A549 (cell line): ENCODE measurements at regions not wholly inside any gene's neighbourhood (a gene's known extent, or its start where the extent isn't known, plus 50 kb on each side); places are given as distances from the start of the nearest gene placed in this dataset.

Experiments used
- ATAC-seq, 2 experiments: fragments of 200-7000 bp in 1 of 2; fragments of >200 bp in 1 of 2; cut with Nextera tagmentation in 1 of 2; cut with Tn5 transposase in 1 of 2; 3 replicates each; pipeline versions ENCODE4 v1.8.0 to v1.9.1; 2018 to 2020; ENCODE audit warnings: mild to moderate bottlenecking in 1 of 2, moderate library complexity in 1 of 2
- CTCF ChIA-PET: fragments of 300-600 bp; sonication (Branson Sonifier 250); formaldehyde crosslinking; extraction: SDS; loops from one replicate; lab custom pipeline; 2021; ENCODE audit warnings: antibody characterized with exemption, inconsistent platforms; lab: Yijun Ruan, JAX
- POLR2A ChIA-PET: fragments of 350-600 bp; formaldehyde crosslinking; extraction: SDS; loops from one replicate; lab custom pipeline; 2021; ENCODE audit warnings: antibody characterized with exemption, inconsistent platforms; lab: Yijun Ruan, JAX
- DNase-seq, 2 experiments: peaks; one replicate each; pipeline versions ENCODE4 v3.0.0 to v3.0.0-alpha.2; 2011 to 2016; ENCODE audit warnings: low read depth in 1 of 2, low spot score in 1 of 2
- FAIRE-seq: peaks from 2 replicates; lab custom pipeline; 2011; peaks lifted over from hg19 to GRCh38; lab: Jason Lieb, UNC
- H3K27ac ChIP-seq, 2 experiments: fragments of >200 bp; sonication (Bioruptor Twin); formaldehyde crosslinking; 3 replicates each; pipeline ENCODE4 v1.5.1; 2016 to 2017
- H3K4me1 ChIP-seq: fragments of >200 bp; sonication (Bioruptor Twin); formaldehyde crosslinking; 3 replicates; pipeline ENCODE4 v1.6.1; 2016
- H3K4me2 ChIP-seq: fragments of >200 bp; sonication (Bioruptor Twin); formaldehyde crosslinking; 3 replicates; pipeline ENCODE4 v1.6.1; 2016
- H3K4me3 ChIP-seq: fragments of >200 bp; sonication (Bioruptor Twin); formaldehyde crosslinking; 3 replicates; pipeline ENCODE4 v1.5.1; 2016
- H3K9me3 ChIP-seq: fragments of >200 bp; sonication (Bioruptor Twin); formaldehyde crosslinking; 3 replicates; pipeline ENCODE4 v1.6.1; 2016
- CBX2 ChIP-seq: fragments of 200-600 bp; sonication (generic); IDR thresholded peaks from 2 replicates; pipeline ENCODE4 v1.6.1; 2016; ENCODE audit warnings: low read depth, mild to moderate bottlenecking, borderline replicate concordance
- CHD4 ChIP-seq: fragments of 200-600 bp; sonication (generic); IDR thresholded peaks from 2 replicates; pipeline ENCODE4 v1.6.1; 2016; ENCODE audit warnings: antibody characterized with exemption, mild to moderate bottlenecking, borderline replicate concordance
- EHMT2 ChIP-seq: fragments of 200-600 bp; sonication (generic); IDR thresholded peaks from 2 replicates; pipeline ENCODE4 v1.6.1; 2016; ENCODE audit warnings: antibody characterized with exemption, low read depth, mild to moderate bottlenecking, moderate library complexity
- EP300 ChIP-seq, 2 experiments: fragments of >200 bp; sonication (Bioruptor Twin); formaldehyde crosslinking; IDR thresholded peaks; 2 replicates in 1 of 2; 3 replicates in 1 of 2; pipeline ENCODE4 v1.6.1; 2016 to 2017
- ESRRA ChIP-seq: fragments of 150-350 bp; IDR thresholded peaks from 2 replicates; pipeline ENCODE4 v1.6.1; 2014; ENCODE audit warnings: mild to moderate bottlenecking, low read length, borderline replicate concordance
- FOSB ChIP-seq: fragments of 250-450 bp; sonication (Bioruptor Pico); IDR thresholded peaks from 2 replicates; pipeline ENCODE4 v1.5.0; 2020; ENCODE audit warnings: mild to moderate bottlenecking, moderate library complexity
- FOXS1 ChIP-seq: fragments of 250-450 bp; sonication (Bioruptor Pico); IDR thresholded peaks from 2 replicates; pipeline ENCODE4 v1.5.0; 2020; ENCODE audit warnings: mild to moderate bottlenecking, moderate library complexity
- GATA3 ChIP-seq: IDR thresholded peaks from 2 replicates; pipeline ENCODE4 v1.6.1; 2012; ENCODE audit warnings: borderline replicate concordance
- HDAC2 ChIP-seq: fragments of 200-600 bp; sonication (generic); IDR thresholded peaks from 2 replicates; pipeline ENCODE4 v1.6.1; 2016
- HOXA7 ChIP-seq: fragments of 250-450 bp; sonication (Bioruptor Pico); IDR thresholded peaks from 2 replicates; pipeline ENCODE4 v1.5.0; 2020; ENCODE audit warnings: mild to moderate bottlenecking, moderate library complexity
- MAFK ChIP-seq: fragments of 450-650 bp; IDR thresholded peaks from 2 replicates; pipeline ENCODE4 v1.6.1; 2014; ENCODE audit not compliant: partially characterized antibody
- NFE2L2 ChIP-seq: fragments of 150-350 bp; conservative IDR thresholded peaks from 2 replicates; pipeline ENCODE4 v1.6.1; 2014; ENCODE audit warnings: low read length
- NPAS2 ChIP-seq: fragments of 250-450 bp; sonication (Bioruptor Pico); IDR thresholded peaks from 2 replicates; pipeline ENCODE4 v1.8.0; 2022; ENCODE audit warnings: mild to moderate bottlenecking, moderate library complexity, borderline replicate concordance
- RARB ChIP-seq: fragments of 250-450 bp; sonication (Bioruptor Pico); IDR thresholded peaks from 2 replicates; pipeline ENCODE4 v1.8.0; 2021; ENCODE audit warnings: mild to moderate bottlenecking, moderate library complexity
- RFX5 ChIP-seq: fragments of 450-650 bp; IDR thresholded peaks from 2 replicates; pipeline ENCODE4 v1.7.1; 2014; ENCODE audit warnings: antibody characterized with exemption, mild to moderate bottlenecking, moderate library complexity
- RNF2 ChIP-seq: fragments of 200-600 bp; sonication (generic); IDR thresholded peaks from 2 replicates; pipeline ENCODE4 v1.6.1; 2016; ENCODE audit warnings: low read depth, mild to moderate bottlenecking, antibody characterized with exemption, moderate library complexity, borderline replicate concordance
- TFCP2L1 ChIP-seq: fragments of 250-450 bp; sonication (Bioruptor Pico); IDR thresholded peaks from 2 replicates; pipeline ENCODE4 v1.5.0; 2021; ENCODE audit warnings: mild to moderate bottlenecking
- TP53 ChIP-seq: fragments of 250-450 bp; sonication (Bioruptor Pico); IDR thresholded peaks from 2 replicates; pipeline ENCODE4 v1.5.0; 2021; ENCODE audit warnings: mild to moderate bottlenecking, moderate library complexity
- ZC3H11A ChIP-seq: fragments of 450-650 bp; IDR thresholded peaks from 2 replicates; pipeline ENCODE4 v1.6.1; 2014; ENCODE audit warnings: antibody characterized with exemption, mild to moderate bottlenecking
- ZFP36 ChIP-seq: fragments of 450-650 bp; IDR thresholded peaks from 2 replicates; pipeline ENCODE4 v1.6.1; 2014; ENCODE audit warnings: borderline replicate concordance; ENCODE audit not compliant: partially characterized antibody
- WGBS: methylation state at CpG from one replicate; pipeline ENCODE4 v1.1.6; 2017; ENCODE audit errors: missing lambda C conversion rate; 5-methylcytosine and 5-hydroxymethylcytosine counted together
- TF ChIP-seq, protein P1 (sequence below): IDR thresholded peaks from 2 replicates; pipeline ENCODE4 v1.6.1; 2012
- TF ChIP-seq, protein P2 (sequence below): fragments of 150-350 bp; IDR thresholded peaks from 2 replicates; pipeline ENCODE4 v1.6.1; 2014; ENCODE audit warnings: low read depth, mild to moderate bottlenecking, low read length
- TF ChIP-seq, protein P3 (sequence below): fragments of >200 bp; sonication (Bioruptor Twin); formaldehyde crosslinking; IDR thresholded peaks from 3 replicates; pipeline ENCODE4 v1.6.1; 2016
- TF ChIP-seq, protein P4 (sequence below): fragments of 250-450 bp; sonication (Bioruptor Pico); IDR thresholded peaks from 2 replicates; pipeline ENCODE4 v1.5.0; 2021; ENCODE audit warnings: mild to moderate bottlenecking, moderate library complexity, borderline replicate concordance

DNA sequence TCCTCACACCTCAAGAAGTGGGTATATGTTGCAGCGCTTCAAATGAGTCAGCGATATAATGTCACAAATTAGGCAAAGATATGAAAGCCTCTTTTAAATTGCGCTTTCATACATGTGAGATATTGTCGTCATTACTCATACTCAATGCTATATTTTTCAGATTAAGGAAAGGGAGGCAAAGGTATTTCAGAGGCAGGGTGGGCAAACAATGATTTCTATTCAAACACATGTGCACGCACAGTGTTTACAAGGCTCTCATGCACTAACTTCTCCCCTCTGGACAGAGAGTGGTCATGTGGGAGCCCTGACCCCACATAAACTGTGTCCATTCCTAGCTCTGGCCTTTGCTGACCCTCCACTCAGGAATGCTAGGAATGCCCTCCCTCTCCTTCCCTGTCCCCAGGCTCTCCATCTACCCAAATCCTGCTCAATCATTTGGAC is 112.1 kb upstream of the TMEM170B start:
- Histone ChIP-seq H3K4me2 (peak overlapping the region; percentile 47), H3K9me3 (no peaks in the 10 kb centered on the region), H3K4me3 (no peak overlapping the region), H3K4me1 (peaks cover 81% of the 10 kb centered on the region), H3K27ac (peak overlapping the region; percentile 76 to 86)
- WGBS = 62% methylated on average over 5 of the region's 5 CpGs
- no peak for FAIRE-seq
- no peak for TF ChIP-seq HOXA7
- 0 out of 2 replicates have a peak, but pooled peaks have one; percentile 17 for TF ChIP-seq RARB (CRISPR knock-in tag)
- peak in 1 of 2 experiments; percentile 48; a peak in 1 of 5 replicates for TF ChIP-seq EP300 (IDR thresholded peaks at IDR 0.05)
- TF ChIP-seq EHMT2 = no peak
- peak; percentile 37 for TF ChIP-seq MAFK
- peak; percentile 26 for TF ChIP-seq GATA3
- ATAC-seq = peak in 1 of 2 experiments; percentile 64; a peak in 3 of 6 replicates
- CTCF ChIA-PET = interaction anchor here (1.8 kb wide), 1 partner anchor 9 kb away, joined by 6 read pairs; no protein-coding TSS in a partner anchor
- peak in 1 of 2 experiments; percentile 48 for DNase-seq
- POLR2A ChIA-PET = no interaction called here

DNA sequence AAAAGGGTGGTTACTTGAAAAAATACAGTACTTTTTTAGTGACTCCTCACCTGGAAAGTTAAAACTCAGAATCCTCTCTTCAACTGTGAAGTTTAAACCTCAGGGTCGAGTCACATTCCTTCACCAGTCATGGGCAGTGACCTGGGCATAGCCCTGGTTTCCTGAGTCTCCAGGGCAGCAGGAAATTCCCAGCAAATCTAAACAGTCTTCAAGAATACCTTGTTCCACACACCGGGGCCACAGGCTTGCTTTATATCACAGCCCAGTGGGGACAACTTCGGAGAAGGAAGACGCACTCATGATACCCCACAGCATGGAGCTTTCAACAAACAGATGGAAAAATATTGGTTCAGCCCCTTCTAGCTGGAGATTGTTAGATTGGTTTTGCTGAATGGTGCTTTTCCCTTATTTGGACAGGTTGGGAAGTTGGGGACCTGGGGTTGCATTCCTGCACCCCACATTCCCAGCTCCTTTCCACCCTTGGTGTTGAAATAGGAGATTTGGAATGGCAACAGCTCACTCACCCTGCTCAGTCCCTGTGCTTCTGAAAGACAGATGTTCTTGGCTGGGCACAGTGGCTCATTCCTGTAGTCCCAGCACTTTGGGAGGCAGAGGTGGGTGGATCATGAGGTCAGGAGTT is 113.0 kb upstream of the TMEM170B start:
- ChIA-PET CTCF (interaction anchor here (0.9 to 1.8 kb wide), 2 partner anchors 10 kb away, joined by 3 to 6 read pairs; no protein-coding TSS in a partner anchor), POLR2A (no interaction called here)
- TF ChIP-seq, protein P1, sequence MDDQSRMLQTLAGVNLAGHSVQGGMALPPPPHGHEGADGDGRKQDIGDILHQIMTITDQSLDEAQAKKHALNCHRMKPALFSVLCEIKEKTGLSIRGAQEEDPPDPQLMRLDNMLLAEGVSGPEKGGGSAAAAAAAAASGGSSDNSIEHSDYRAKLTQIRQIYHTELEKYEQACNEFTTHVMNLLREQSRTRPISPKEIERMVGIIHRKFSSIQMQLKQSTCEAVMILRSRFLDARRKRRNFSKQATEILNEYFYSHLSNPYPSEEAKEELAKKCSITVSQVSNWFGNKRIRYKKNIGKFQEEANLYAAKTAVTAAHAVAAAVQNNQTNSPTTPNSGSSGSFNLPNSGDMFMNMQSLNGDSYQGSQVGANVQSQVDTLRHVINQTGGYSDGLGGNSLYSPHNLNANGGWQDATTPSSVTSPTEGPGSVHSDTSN = no peak
- no peak for TF ChIP-seq ZC3H11A
- TF ChIP-seq RARB (CRISPR knock-in tag) = no peak
- no peak for TF ChIP-seq ZFP36
- TF ChIP-seq EHMT2 = no peak
- TF ChIP-seq FOSB (CRISPR knock-in tag) = no peak
- TF ChIP-seq TP53 (CRISPR knock-in tag) = no peak
- no peak for TF ChIP-seq NFE2L2
- TF ChIP-seq, protein P2, sequence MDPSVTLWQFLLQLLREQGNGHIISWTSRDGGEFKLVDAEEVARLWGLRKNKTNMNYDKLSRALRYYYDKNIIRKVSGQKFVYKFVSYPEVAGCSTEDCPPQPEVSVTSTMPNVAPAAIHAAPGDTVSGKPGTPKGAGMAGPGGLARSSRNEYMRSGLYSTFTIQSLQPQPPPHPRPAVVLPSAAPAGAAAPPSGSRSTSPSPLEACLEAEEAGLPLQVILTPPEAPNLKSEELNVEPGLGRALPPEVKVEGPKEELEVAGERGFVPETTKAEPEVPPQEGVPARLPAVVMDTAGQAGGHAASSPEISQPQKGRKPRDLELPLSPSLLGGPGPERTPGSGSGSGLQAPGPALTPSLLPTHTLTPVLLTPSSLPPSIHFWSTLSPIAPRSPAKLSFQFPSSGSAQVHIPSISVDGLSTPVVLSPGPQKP = no peak
- no peak for TF ChIP-seq CHD4
- TF ChIP-seq, protein P3, sequence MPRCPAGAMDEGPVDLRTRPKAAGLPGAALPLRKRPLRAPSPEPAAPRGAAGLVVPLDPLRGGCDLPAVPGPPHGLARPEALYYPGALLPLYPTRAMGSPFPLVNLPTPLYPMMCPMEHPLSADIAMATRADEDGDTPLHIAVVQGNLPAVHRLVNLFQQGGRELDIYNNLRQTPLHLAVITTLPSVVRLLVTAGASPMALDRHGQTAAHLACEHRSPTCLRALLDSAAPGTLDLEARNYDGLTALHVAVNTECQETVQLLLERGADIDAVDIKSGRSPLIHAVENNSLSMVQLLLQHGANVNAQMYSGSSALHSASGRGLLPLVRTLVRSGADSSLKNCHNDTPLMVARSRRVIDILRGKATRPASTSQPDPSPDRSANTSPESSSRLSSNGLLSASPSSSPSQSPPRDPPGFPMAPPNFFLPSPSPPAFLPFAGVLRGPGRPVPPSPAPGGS = no peak
- TF ChIP-seq HDAC2 = no peak
- TF ChIP-seq FOXS1 (CRISPR knock-in tag) = no peak
- TF ChIP-seq RNF2 = no peak
- TF ChIP-seq ESRRA = no peak
- TF ChIP-seq, protein P4, sequence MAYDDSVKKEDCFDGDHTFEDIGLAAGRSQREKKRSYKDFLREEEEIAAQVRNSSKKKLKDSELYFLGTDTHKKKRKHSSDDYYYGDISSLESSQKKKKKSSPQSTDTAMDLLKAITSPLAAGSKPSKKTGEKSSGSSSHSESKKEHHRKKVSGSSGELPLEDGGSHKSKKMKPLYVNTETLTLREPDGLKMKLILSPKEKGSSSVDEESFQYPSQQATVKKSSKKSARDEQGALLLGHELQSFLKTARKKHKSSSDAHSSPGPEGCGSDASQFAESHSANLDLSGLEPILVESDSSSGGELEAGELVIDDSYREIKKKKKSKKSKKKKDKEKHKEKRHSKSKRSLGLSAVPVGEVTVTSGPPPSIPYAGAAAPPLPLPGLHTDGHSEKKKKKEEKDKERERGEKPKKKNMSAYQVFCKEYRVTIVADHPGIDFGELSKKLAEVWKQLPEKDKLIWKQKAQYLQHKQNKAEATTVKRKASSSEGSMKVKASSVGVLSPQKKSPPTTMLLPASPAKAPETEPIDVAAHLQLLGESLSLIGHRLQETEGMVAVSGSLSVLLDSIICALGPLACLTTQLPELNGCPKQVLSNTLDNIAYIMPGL (CRISPR knock-in tag) = no peak
- no peak for TF ChIP-seq NPAS2 (CRISPR knock-in tag)
- TF ChIP-seq RFX5 = no peak
- no peak for TF ChIP-seq CBX2
- no peak for TF ChIP-seq TFCP2L1
- WGBS = 55% methylated on average over 4 of the region's 4 CpGs
- peak overlapping the region; percentile 76 to 86 for H3K27ac ChIP-seq
- DNase-seq = no peak
- FAIRE-seq = no peak
- ATAC-seq = no peak
- H3K4me2 ChIP-seq = peak overlapping the region; percentile 23; the same call in 1 of the 3 replicates
- no peak overlapping the region for H3K4me3 ChIP-seq
- peaks cover 72% of the 10 kb centered on the region for H3K4me1 ChIP-seq
- H3K9me3 ChIP-seq = no peaks in the 10 kb centered on the region
